HG02623 (cell line): ENCODE measurements at regions not wholly inside any gene's neighbourhood (a gene's known extent, or its start where the extent isn't known, plus 50 kb on each side); places are given as distances from the start of the nearest gene placed in this dataset.

Experiments
- ATAC-seq: cut with Tn5 transposase; IDR thresholded peaks from one replicate; pipeline ENCODE4 v1.9.1; 2021; ENCODE audit warnings: moderate library complexity; ENCODE audit not compliant: unreplicated experiment

- peak; percentile 67 for ATAC-seq
Measured at GRCh38 chr14:95442633-95443021, 73.8 kb downstream of the SYNE3 start.

- ATAC-seq: no peak
Measured at GRCh38 chr14:95442016-95442632, 74.3 kb downstream of the SYNE3 start.

- ATAC-seq: no peak
Measured at GRCh38 chr14:95440951-95441350, 75.5 kb downstream of the SYNE3 start.

- ATAC-seq: no peak
Measured at GRCh38 chr14:95440496-95440895, 76.0 kb downstream of the SYNE3 start.

GRCh38 chr14:95439881-95440280 is 76.6 kb downstream of the SYNE3 start:
- no peak for ATAC-seq

- ATAC-seq: no peak
Measured at GRCh38 chr14:95437715-95438114, 78.7 kb downstream of the SYNE3 start.

GRCh38 chr14:95436354-95436753 is 80.1 kb downstream of the SYNE3 start:
- ATAC-seq: no peak

- ATAC-seq: no peak
Measured at GRCh38 chr14:95434121-95434520, 82.3 kb downstream of the SYNE3 start.

- ATAC-seq: no peak
Measured at GRCh38 chr14:95433094-95433478, 83.4 kb downstream of the SYNE3 start.

- ATAC-seq: no peak
Measured at GRCh38 chr14:95432144-95433093, 84.0 kb downstream of the SYNE3 start.

- no peak for ATAC-seq
Measured at GRCh38 chr14:95431199-95432143, 85.0 kb downstream of the SYNE3 start.

GRCh38 chr14:95428557-95428956 is 87.9 kb downstream of the SYNE3 start:
- ATAC-seq: no peak

- ATAC-seq: no peak
Measured at GRCh38 chr14:95426116-95426475, 90.4 kb downstream of the SYNE3 start.

GRCh38 chr14:95425369-95426115 is 90.9 kb downstream of the SYNE3 start:
- ATAC-seq: no peak

- no peak for ATAC-seq
Measured at GRCh38 chr14:95424529-95424928, 91.9 kb downstream of the SYNE3 start.

- no peak for ATAC-seq
Measured at GRCh38 chr14:95421741-95422140, 94.7 kb downstream of the SYNE3 start.

GRCh38 chr14:95420060-95420459 is 96.4 kb downstream of the SYNE3 start:
- no peak for ATAC-seq

- ATAC-seq: no peak
Measured at GRCh38 chr14:95419569-95419968, 96.9 kb downstream of the SYNE3 start.

- no peak for ATAC-seq
Measured at GRCh38 chr14:95418858-95419257, 97.6 kb downstream of the SYNE3 start.

- no peak for ATAC-seq
Measured at GRCh38 chr14:95417492-95417891, 97.8 kb upstream of the CLMN start.

- no peak for ATAC-seq
Measured at GRCh38 chr14:95415993-95416392, 96.3 kb upstream of the CLMN start.
